ENCODE measurements at regions not wholly inside any gene's neighbourhood (a gene's known extent, or its start where the extent isn't known, plus 50 kb on each side); places are given as distances from the start of the nearest gene placed in this dataset.

- no peak for TF ChIP-seq POLR2A (IDR thresholded peaks at IDR 0.05)
- TF ChIP-seq, protein P1, sequence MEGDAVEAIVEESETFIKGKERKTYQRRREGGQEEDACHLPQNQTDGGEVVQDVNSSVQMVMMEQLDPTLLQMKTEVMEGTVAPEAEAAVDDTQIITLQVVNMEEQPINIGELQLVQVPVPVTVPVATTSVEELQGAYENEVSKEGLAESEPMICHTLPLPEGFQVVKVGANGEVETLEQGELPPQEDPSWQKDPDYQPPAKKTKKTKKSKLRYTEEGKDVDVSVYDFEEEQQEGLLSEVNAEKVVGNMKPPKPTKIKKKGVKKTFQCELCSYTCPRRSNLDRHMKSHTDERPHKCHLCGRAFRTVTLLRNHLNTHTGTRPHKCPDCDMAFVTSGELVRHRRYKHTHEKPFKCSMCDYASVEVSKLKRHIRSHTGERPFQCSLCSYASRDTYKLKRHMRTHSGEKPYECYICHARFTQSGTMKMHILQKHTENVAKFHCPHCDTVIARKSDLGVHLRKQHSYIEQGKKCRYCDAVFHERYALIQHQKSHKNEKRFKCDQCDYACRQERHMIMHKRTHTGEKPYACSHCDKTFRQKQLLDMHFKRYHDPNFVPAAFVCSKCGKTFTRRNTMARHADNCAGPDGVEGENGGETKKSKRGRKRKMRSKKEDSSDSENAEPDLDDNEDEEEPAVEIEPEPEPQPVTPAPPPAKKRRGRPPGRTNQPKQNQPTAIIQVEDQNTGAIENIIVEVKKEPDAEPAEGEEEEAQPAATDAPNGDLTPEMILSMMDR (IDR thresholded peaks at IDR 0.05), result no peak
Measured at GRCh38 chr12:74468401-74468800, 69.2 kb upstream of the ATXN7L3B start.
